GM23338 (cell line): ENCODE measurements at regions not wholly inside any gene's neighbourhood (a gene's known extent, or its start where the extent isn't known, plus 50 kb on each side); places are given as distances from the start of the nearest gene placed in this dataset.

Source experiments
- ATAC-seq: fragments of 200-7000 bp; cut with Tn5 transposase; 3 replicates; pipeline ENCODE4 v1.9.1; 2020
- DNase-seq: peaks from one replicate; pipeline ENCODE4 v3.0.0-alpha.2; 2015; ENCODE audit warnings: low spot score
- H2AFZ ChIP-seq: fragments of 200-600 bp; sonication (generic); 2 replicates; pipeline ENCODE4 v1.8.0; 2016; ENCODE audit warnings: antibody characterized with exemption, mild to moderate bottlenecking, moderate library complexity
- H3F3A ChIP-seq: fragments of 200-600 bp; sonication (generic); replicated peaks from 2 replicates; pipeline ENCODE4 v1.8.0; 2017; ENCODE audit warnings: antibody characterized with exemption, mixed run types, low read depth
- H3K27ac ChIP-seq: fragments of 200-600 bp; sonication (generic); 2 replicates; pipeline ENCODE4 v1.6.1; 2016; ENCODE audit warnings: low read depth
- H3K27me3 ChIP-seq: fragments of 200-600 bp; sonication (generic); 2 replicates; pipeline ENCODE4 v1.8.0; 2016; ENCODE audit warnings: mild to moderate bottlenecking, mixed run types, moderate library complexity; ENCODE audit not compliant: insufficient read depth
- H3K36me3 ChIP-seq: fragments of 200-600 bp; sonication (generic); 2 replicates; pipeline ENCODE4 v1.8.0; 2016; ENCODE audit warnings: mild to moderate bottlenecking; ENCODE audit not compliant: insufficient read depth
- H3K4me1 ChIP-seq: fragments of 200-600 bp; sonication (generic); 2 replicates; pipeline ENCODE4 v1.8.0; 2016; ENCODE audit warnings: mild to moderate bottlenecking, moderate library complexity; ENCODE audit not compliant: insufficient read depth
- H3K4me2 ChIP-seq: fragments of 200-600 bp; sonication (generic); 2 replicates; pipeline ENCODE4 v1.7.1; 2017; ENCODE audit warnings: mixed run types
- H3K4me3 ChIP-seq: fragments of 200-600 bp; sonication (generic); 2 replicates; pipeline ENCODE4 v1.6.1; 2016; ENCODE audit warnings: mixed run types
- H3K79me2 ChIP-seq: fragments of 200-600 bp; sonication (generic); replicated peaks from 2 replicates; pipeline ENCODE4 v1.8.0; 2017; ENCODE audit warnings: mild to moderate bottlenecking; ENCODE audit not compliant: insufficient read depth
- H3K9me2 ChIP-seq: fragments of 200-600 bp; sonication (generic); 2 replicates; pipeline ENCODE4 v1.8.0; 2017; ENCODE audit not compliant: insufficient read depth
- H4K20me1 ChIP-seq: fragments of 200-600 bp; sonication (generic); replicated peaks from 2 replicates; pipeline ENCODE4 v1.8.0; 2017; ENCODE audit warnings: mild to moderate bottlenecking; ENCODE audit not compliant: insufficient read depth
- H3K27ac Mint-ChIP-seq: 2 replicates; pipeline ENCODE4 v1.8.0; 2020; ENCODE audit warnings: inconsistent platforms, mild to moderate bottlenecking, moderate library complexity, mixed read lengths
- H3K27me3 Mint-ChIP-seq: 3 replicates; pipeline ENCODE4 v1.8.0; 2022; ENCODE audit warnings: low read depth, mild to moderate bottlenecking, moderate library complexity, mixed read lengths, inconsistent platforms; ENCODE audit not compliant: insufficient read depth, poor library complexity
- H3K36me3 Mint-ChIP-seq: 3 replicates; pipeline ENCODE4 v1.8.0; 2021; ENCODE audit warnings: low read depth, mild to moderate bottlenecking, inconsistent platforms, moderate library complexity, mixed read lengths
- H3K4me1 Mint-ChIP-seq: 3 replicates; pipeline ENCODE4 v1.8.0; 2020; ENCODE audit warnings: mild to moderate bottlenecking, inconsistent platforms, mixed read lengths
- H3K4me3 Mint-ChIP-seq: 3 replicates; pipeline ENCODE4 v1.8.0; 2021; ENCODE audit warnings: moderate library complexity, mild to moderate bottlenecking, inconsistent platforms, mixed read lengths
- H3K9me3 Mint-ChIP-seq: 3 replicates; pipeline ENCODE4 v1.8.0; 2020; ENCODE audit warnings: moderate library complexity, mild to moderate bottlenecking, inconsistent platforms, mixed read lengths
- CREB1 ChIP-seq: fragments of 250-450 bp; sonication (Bioruptor Pico); IDR thresholded peaks from 2 replicates; pipeline ENCODE4 v1.5.0; 2020; ENCODE audit warnings: low read depth, mild to moderate bottlenecking, moderate library complexity
- EZH2 ChIP-seq: fragments of 200-600 bp; sonication (generic); IDR thresholded peaks from one replicate; pipeline ENCODE4 v1.8.0; 2017; ENCODE audit warnings: antibody characterized with exemption, mild to moderate bottlenecking, low read depth; ENCODE audit not compliant: unreplicated experiment
- EZH2phosphoT487 ChIP-seq: fragments of 200-600 bp; sonication (generic); IDR thresholded peaks from one replicate; pipeline ENCODE4 v1.8.1; 2018; ENCODE audit warnings: antibody characterized with exemption; ENCODE audit not compliant: unreplicated experiment
- POLR2AphosphoS5 ChIP-seq: IDR thresholded peaks from 2 replicates; pipeline ENCODE4 v1.6.1; 2016; ENCODE audit warnings: antibody characterized with exemption, low read depth
- REST ChIP-seq: IDR thresholded peaks from one replicate; pipeline ENCODE4 v1.6.1; 2018; ENCODE audit warnings: antibody characterized with exemption; ENCODE audit not compliant: unreplicated experiment
- ZNF114 ChIP-seq: fragments of 250-450 bp; sonication (Bioruptor Pico); IDR thresholded peaks from 2 replicates; pipeline ENCODE4 v1.5.0; 2020; ENCODE audit warnings: mild to moderate bottlenecking, moderate library complexity
- TF ChIP-seq, protein P1 (sequence below), 2 experiments: fragments of 200-600 bp in 1 of 2; sonication (generic) in 1 of 2; conservative IDR thresholded peaks; 2 replicates each; pipeline versions ENCODE4 v1.5.1 to v1.6.1; 2016 to 2017; ENCODE audit warnings: antibody characterized with exemption in 2 of 2, low read depth in 2 of 2, mild to moderate bottlenecking in 2 of 2, moderate library complexity in 1 of 2

DNA sequence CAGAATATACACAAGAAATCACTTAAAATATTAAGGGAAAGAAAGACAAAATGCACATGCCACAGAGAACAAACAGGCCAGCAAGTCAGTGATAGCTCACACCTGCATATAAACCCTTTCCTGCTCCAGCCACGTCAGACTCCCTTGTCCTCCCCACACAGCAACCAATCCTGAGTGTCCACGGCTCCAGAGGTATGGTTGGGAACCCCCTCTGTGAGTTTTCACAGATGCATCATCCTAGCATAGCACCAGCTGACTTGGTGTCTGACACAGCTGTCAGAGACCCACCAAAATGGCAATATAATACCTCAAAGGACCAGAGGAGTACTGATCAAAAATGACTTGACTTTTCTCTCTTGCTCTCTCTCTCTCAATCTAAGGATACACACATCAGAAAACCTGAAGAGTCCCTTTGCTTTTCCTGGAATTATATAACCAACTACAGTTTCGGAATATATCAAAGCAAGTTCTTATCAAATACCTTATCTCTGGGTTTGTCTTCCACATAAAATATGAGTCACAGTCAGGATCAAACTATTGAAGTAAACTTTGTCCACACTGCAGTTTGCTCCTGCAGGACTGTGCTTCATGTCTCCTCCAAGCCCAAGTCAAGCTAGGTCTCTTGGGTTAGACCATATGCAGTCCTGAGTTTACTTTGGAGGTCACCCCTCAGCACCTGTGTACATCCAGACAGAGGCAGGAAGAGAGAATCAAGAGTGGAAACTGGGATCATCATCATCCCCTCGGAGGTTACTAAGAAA lies 187.1 kb upstream of the THBS1 start (continued):
- TF ChIP-seq REST, result no peak

DNA sequence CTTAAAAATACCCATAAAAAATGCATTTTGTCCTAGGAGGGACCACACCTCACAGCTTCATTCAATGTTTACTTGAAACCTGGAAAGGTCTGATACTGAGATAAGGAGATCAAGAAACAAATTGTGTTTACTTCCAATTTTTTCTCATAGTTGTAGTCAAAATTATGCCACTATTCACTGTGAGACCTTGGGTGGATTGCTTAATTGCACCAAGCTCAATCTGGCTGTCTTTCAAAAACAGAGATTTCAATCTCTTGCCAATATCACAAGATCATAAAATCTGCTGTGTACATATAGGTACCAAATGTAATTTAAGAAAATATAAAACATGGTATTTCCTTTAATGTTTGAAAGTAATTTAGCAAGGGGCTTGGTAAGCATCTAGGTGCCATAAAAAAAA lies 186.4 kb upstream of the THBS1 start:
- Histone ChIP-seq H2AFZ (no peak overlapping the region), H3K79me2 (no peaks in the 10 kb centered on the region), H3K4me2 (no peak overlapping the region), H3K4me3 (no peak overlapping the region), H3F3A (no peaks in the 10 kb centered on the region), H3K36me3 (no peaks in the 10 kb centered on the region), H3K27me3 (no peaks in the 10 kb centered on the region), H3K9me2 (peaks cover 7% of the 10 kb centered on the region; the same call in 1 of the 2 replicates), H4K20me1 (no peaks in the 10 kb centered on the region), H3K4me1 (no peaks in the 10 kb centered on the region), H3K27ac (no peak overlapping the region)
- no peaks in the 10 kb centered on the region for H3K9me3 Mint-ChIP-seq
- no peak for DNase-seq
- TF ChIP-seq ZNF114 (no peak), POLR2AphosphoS5 (no peak), EZH2 (no peak), EZH2phosphoT487 (no peak)
- TF ChIP-seq, protein P1, sequence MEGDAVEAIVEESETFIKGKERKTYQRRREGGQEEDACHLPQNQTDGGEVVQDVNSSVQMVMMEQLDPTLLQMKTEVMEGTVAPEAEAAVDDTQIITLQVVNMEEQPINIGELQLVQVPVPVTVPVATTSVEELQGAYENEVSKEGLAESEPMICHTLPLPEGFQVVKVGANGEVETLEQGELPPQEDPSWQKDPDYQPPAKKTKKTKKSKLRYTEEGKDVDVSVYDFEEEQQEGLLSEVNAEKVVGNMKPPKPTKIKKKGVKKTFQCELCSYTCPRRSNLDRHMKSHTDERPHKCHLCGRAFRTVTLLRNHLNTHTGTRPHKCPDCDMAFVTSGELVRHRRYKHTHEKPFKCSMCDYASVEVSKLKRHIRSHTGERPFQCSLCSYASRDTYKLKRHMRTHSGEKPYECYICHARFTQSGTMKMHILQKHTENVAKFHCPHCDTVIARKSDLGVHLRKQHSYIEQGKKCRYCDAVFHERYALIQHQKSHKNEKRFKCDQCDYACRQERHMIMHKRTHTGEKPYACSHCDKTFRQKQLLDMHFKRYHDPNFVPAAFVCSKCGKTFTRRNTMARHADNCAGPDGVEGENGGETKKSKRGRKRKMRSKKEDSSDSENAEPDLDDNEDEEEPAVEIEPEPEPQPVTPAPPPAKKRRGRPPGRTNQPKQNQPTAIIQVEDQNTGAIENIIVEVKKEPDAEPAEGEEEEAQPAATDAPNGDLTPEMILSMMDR (conservative IDR thresholded peaks at IDR 0.05; ENCODE audit: low read depth in 2 of 2), result no peak
- no peak overlapping the region for H3K27ac Mint-ChIP-seq
- no peak for ATAC-seq
- no peaks in the 10 kb centered on the region for H3K36me3 Mint-ChIP-seq
- H3K4me3 Mint-ChIP-seq, result no peak overlapping the region
- no peaks in the 10 kb centered on the region for H3K27me3 Mint-ChIP-seq
- H3K4me1 Mint-ChIP-seq, result no peaks in the 10 kb centered on the region; the same call in 2 of the 3 replicates

DNA sequence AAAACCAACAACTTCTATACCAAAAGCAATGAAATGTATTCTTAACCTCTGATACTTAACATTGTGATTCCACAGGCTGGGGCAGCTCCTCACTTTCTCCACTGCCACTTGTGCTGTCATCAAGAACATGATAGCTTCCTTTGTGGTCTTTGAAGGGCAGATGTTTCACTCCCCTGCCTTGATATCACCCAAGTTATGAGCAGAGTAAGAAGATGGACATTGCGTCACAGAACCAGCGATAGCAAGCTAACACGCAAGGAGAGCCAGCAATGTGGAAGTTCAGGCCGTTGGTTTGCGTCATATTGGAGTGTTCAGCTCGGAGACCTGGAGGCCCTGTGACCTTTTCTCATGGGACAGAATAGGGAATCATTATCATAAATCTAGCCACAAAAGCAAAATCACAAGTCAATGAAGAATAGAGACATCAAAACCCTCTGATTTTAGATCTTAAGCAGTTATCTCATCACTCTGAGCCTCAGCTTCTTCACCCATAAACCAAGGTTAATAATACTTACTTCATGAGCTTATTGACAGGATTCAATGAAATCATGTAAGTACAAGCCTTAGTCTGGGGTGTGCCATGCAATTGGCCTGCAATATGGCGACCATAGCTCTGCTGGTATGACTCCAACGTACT lies 183.8 kb upstream of the THBS1 start:
- ATAC-seq (no peak), DNase-seq (no peak)
- H3K4me1 ChIP-seq, result no peaks in the 10 kb centered on the region
- Mint-ChIP-seq H3K27ac (no peak overlapping the region), H3K27me3 (no peaks in the 10 kb centered on the region), H3K4me3 (no peak overlapping the region), H3K9me3 (no peaks in the 10 kb centered on the region), H3K36me3 (no peaks in the 10 kb centered on the region), H3K4me1 (no peaks in the 10 kb centered on the region; the same call in 2 of the 3 replicates)
- TF ChIP-seq CREB1 (CRISPR knock-in tag), result no peak
- no peak for TF ChIP-seq EZH2phosphoT487
- TF ChIP-seq, protein P1 (conservative IDR thresholded peaks at IDR 0.05; ENCODE audit: low read depth in 2 of 2), result no peak
- no peaks in the 10 kb centered on the region for H3K36me3 ChIP-seq
- no peak overlapping the region for H3K4me3 ChIP-seq
- H3F3A ChIP-seq, result no peaks in the 10 kb centered on the region
- H3K27ac ChIP-seq, result no peak overlapping the region
- no peaks in the 10 kb centered on the region for H3K27me3 ChIP-seq
- no peak overlapping the region for H3K4me2 ChIP-seq
- no peak overlapping the region for H2AFZ ChIP-seq
- H4K20me1 ChIP-seq, result no peaks in the 10 kb centered on the region
- H3K79me2 ChIP-seq, result no peaks in the 10 kb centered on the region
- H3K9me2 ChIP-seq, result peaks cover 7% of the 10 kb centered on the region; the same call in 1 of the 2 replicates
